GM04503 (cell line): ENCODE measurements at regions not wholly inside any gene's neighbourhood (a gene's known extent, or its start where the extent isn't known, plus 50 kb on each side); places are given as distances from the start of the nearest gene placed in this dataset.

ENCODE experiments used
- DNase-seq: peaks from one replicate; pipeline ENCODE4 v3.0.0-alpha.2; 2012; ENCODE audit warnings: low read depth

- no peak for DNase-seq
Measured at GRCh38 chr2:64371727-64372126, 82.2 kb upstream of the LGALSL start.

GRCh38 chr2:64374686-64375085, 79.3 kb upstream of the LGALSL start:
- DNase-seq, result no peak

- DNase-seq, result no peak
Measured at GRCh38 chr2:64376926-64377325, 77.0 kb upstream of the LGALSL start.

GRCh38 chr2:64379186-64379585, 74.8 kb upstream of the LGALSL start:
- no peak for DNase-seq

- no peak for DNase-seq
Measured at GRCh38 chr2:64380853-64381527, 73.0 kb upstream of the LGALSL start.

GRCh38 chr2:64383016-64383591, 70.9 kb upstream of the LGALSL start:
- no peak for DNase-seq

GRCh38 chr2:64383881-64384280, 70.1 kb upstream of the LGALSL start:
- DNase-seq, result no peak

GRCh38 chr2:64386676-64387075, 67.3 kb upstream of the LGALSL start:
- DNase-seq, result no peak

GRCh38 chr2:64390586-64390985, 63.4 kb upstream of the LGALSL start:
- no peak for DNase-seq

- no peak for DNase-seq
Measured at GRCh38 chr2:64391424-64391823, 62.5 kb upstream of the LGALSL start.

- no peak for DNase-seq
Measured at GRCh38 chr2:64391940-64392339, 62.0 kb upstream of the LGALSL start.

GRCh38 chr2:64392529-64392928, 61.4 kb upstream of the LGALSL start:
- DNase-seq, result no peak

GRCh38 chr2:64393383-64394010, 60.5 kb upstream of the LGALSL start:
- DNase-seq, result no peak

GRCh38 chr2:64394153-64394552, 59.8 kb upstream of the LGALSL start:
- no peak for DNase-seq

- no peak for DNase-seq
Measured at GRCh38 chr2:64396001-64396400, 58.0 kb upstream of the LGALSL start.

- no peak for DNase-seq
Measured at GRCh38 chr2:64396551-64396950, 57.4 kb upstream of the LGALSL start.

- no peak for DNase-seq
Measured at GRCh38 chr2:64398516-64399129, 55.3 kb upstream of the LGALSL start.

GRCh38 chr2:64399521-64399920, 54.4 kb upstream of the LGALSL start:
- DNase-seq, result no peak

GRCh38 chr2:64400105-64400728, 53.7 kb upstream of the LGALSL start:
- no peak for DNase-seq

- no peak for DNase-seq
Measured at GRCh38 chr2:64400733-64401528, 53.0 kb upstream of the LGALSL start.

GRCh38 chr2:64401529-64401880, 52.5 kb upstream of the LGALSL start:
- no peak for DNase-seq

GRCh38 chr2:64402876-64403275, 51.1 kb upstream of the LGALSL start:
- no peak for DNase-seq
